CD8-positive, alpha-beta memory T cell (primary cell): ENCODE measurements at regions not wholly inside any gene's neighbourhood (a gene's known extent, or its start where the extent isn't known, plus 50 kb on each side); places are given as distances from the start of the nearest gene placed in this dataset.

Experiments used
- CTCF ChIA-PET: fragments of 350-600 bp; sonication (Branson Sonifier 250); formaldehyde crosslinking; loops from one replicate; lab custom pipeline; 2021; ENCODE audit warnings: antibody characterized with exemption; lab: Charles Lee
- POLR2A ChIA-PET: fragments of 350-600 bp; sonication (Branson Sonifier 250); formaldehyde crosslinking; loops from one replicate; lab custom pipeline; 2021; ENCODE audit warnings: antibody characterized with exemption; lab: Charles Lee
- DNase-seq, 5 donors: peaks; one replicate each; pipeline versions ENCODE4 v3.0.0 to v3.0.0-alpha.2; 2020 to 2022; ENCODE audit warnings: mixed read lengths in 1 of 5
- H3K27ac ChIP-seq: one replicate; pipeline ENCODE4 v1.7.0; 2013; ENCODE audit warnings: low read depth, mild to moderate bottlenecking, low read length, moderate library complexity
- H3K27me3 ChIP-seq: 2 replicates; pipeline ENCODE4 v1.7.0; 2013; ENCODE audit warnings: low read length, mild to moderate bottlenecking; ENCODE audit not compliant: insufficient read depth, poor library complexity, severe bottlenecking
- H3K36me3 ChIP-seq: 2 replicates; pipeline ENCODE4 v1.7.0; 2013; ENCODE audit warnings: mild to moderate bottlenecking, low read length, moderate library complexity; ENCODE audit not compliant: insufficient read depth
- H3K4me1 ChIP-seq: 2 replicates; pipeline ENCODE4 v1.7.0; 2013; ENCODE audit warnings: mild to moderate bottlenecking, low read length, moderate library complexity; ENCODE audit not compliant: insufficient read depth
- H3K4me3 ChIP-seq: 2 replicates; pipeline ENCODE4 v1.7.0; 2013; ENCODE audit warnings: mild to moderate bottlenecking, low read length
- H3K9me3 ChIP-seq: 2 replicates; pipeline ENCODE4 v1.7.0; 2013; ENCODE audit warnings: mild to moderate bottlenecking, low read length
- H3K27ac Mint-ChIP-seq, 8 donors: one replicate each; pipeline ENCODE4 v1.8.0; 2020 to 2021; ENCODE audit warnings: mixed read lengths in 8 of 8, mild to moderate bottlenecking in 6 of 8, inconsistent platforms in 3 of 8, moderate library complexity in 3 of 8
- H3K27me3 Mint-ChIP-seq, 2 donors: one replicate each; pipeline ENCODE4 v1.8.0; 2020 to 2021; ENCODE audit warnings: mixed read lengths in 2 of 2, mild to moderate bottlenecking in 1 of 2, moderate library complexity in 1 of 2
- H3K36me3 Mint-ChIP-seq, 3 donors: one replicate each; pipeline ENCODE4 v1.8.0; 2020 to 2021; ENCODE audit warnings: mixed read lengths in 3 of 3, inconsistent platforms in 1 of 3, mild to moderate bottlenecking in 1 of 3
- H3K4me1 Mint-ChIP-seq, 3 donors: one replicate each; pipeline ENCODE4 v1.8.0; 2020 to 2021; ENCODE audit warnings: mixed read lengths in 3 of 3, inconsistent platforms in 1 of 3, mild to moderate bottlenecking in 1 of 3
- H3K4me3 Mint-ChIP-seq, 7 donors: one replicate each; pipeline ENCODE4 v1.8.0; 2020 to 2021; ENCODE audit warnings: mixed read lengths in 7 of 7, mild to moderate bottlenecking in 6 of 7, moderate library complexity in 4 of 7, inconsistent platforms in 2 of 7
- H3K9me3 Mint-ChIP-seq, 5 donors: one replicate each; pipeline ENCODE4 v1.8.0; 2020 to 2022; ENCODE audit warnings: mixed read lengths in 5 of 5, mild to moderate bottlenecking in 3 of 5, moderate library complexity in 2 of 5, inconsistent platforms in 1 of 5

DNA sequence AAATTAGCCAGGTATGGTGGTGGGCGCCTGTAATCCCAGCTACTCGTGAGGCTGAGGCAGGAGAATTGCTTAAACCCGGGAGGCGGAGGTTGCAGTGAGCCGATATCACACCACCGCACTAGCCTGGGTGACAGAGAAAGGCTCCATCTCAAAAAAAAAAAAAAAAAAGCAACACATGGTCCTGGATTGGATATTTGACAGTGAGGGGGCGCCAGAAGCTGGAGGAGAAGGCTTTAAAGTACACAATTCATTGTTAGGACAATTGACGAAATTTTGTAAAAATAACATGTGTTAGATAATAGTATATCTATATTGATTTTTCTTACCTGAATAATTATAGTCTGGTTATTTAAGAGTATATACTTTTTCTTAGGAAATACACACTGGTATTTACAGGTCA lies 50.2 kb upstream of the USP25 start:
- H3K4me3 ChIP-seq: no peak overlapping the region
- peaks cover 0 to 3% of the 10 kb centered on the region in 2 donors for H3K27me3 Mint-ChIP-seq
- H3K4me3 Mint-ChIP-seq: no peak overlapping the region
- H3K9me3 ChIP-seq: no peaks in the 10 kb centered on the region
- no peaks in the 10 kb centered on the region for H3K27me3 ChIP-seq
- peaks cover 6 to 8% (median 6%) of the 10 kb centered on the region in 3 donors for H3K4me1 Mint-ChIP-seq
- no peaks in the 10 kb centered on the region for H3K9me3 Mint-ChIP-seq
- DNase-seq: peak in 1 of 5 donors; percentile 6
- POLR2A ChIA-PET: no interaction called here
- H3K4me1 ChIP-seq: no peaks in the 10 kb centered on the region
- H3K36me3 ChIP-seq: no peaks in the 10 kb centered on the region
- CTCF ChIA-PET: no interaction called here
- H3K27ac Mint-ChIP-seq: no peak overlapping the region
- no peak overlapping the region for H3K27ac ChIP-seq
- H3K36me3 Mint-ChIP-seq: no peaks in the 10 kb centered on the region
